ENCODE measurements at regions not wholly inside any gene's neighbourhood (a gene's known extent, or its start where the extent isn't known, plus 50 kb on each side); places are given as distances from the start of the nearest gene placed in this dataset.

- FAIRE-seq (no peak), DNase-seq (ENCODE audit: low spot score) (no peak), ATAC-seq (no peak)
- in situ Hi-C loops (cut with HindIII; ENCODE audit: extremely low pct_ligation_motif_present, low pct_unique_long_range_greater_than_20kb) (no loop called here), intact Hi-C loops (cut with micrococcal nuclease; ENCODE audit: unreplicated experiment) (no loop called here)
- Histone ChIP-seq H3K9me3 (ENCODE audit: low read length) (no peaks in the 10 kb centered on the region), H3K4me2 (ENCODE audit: low read depth, low read length) (no peak overlapping the region), H3K4me3 (replicated peaks in 1 of 3; ENCODE audit: insufficient read depth in 1 of 3, low read depth in 2 of 3, low read length in 3 of 3) (no peak overlapping the region), H3K79me2 (ENCODE audit: insufficient read depth, low read length) (no peaks in the 10 kb centered on the region), H2AFZ (ENCODE audit: low read length) (no peak overlapping the region), H4K20me1 (ENCODE audit: insufficient read depth, low read length) (no peaks in the 10 kb centered on the region), H3K9ac (ENCODE audit: insufficient read depth, low read depth, low read length) (no peak overlapping the region), H3K4me1 (ENCODE audit: insufficient read depth, low read length) (no peaks in the 10 kb centered on the region), H3K36me3 (replicated peaks in 1 of 2; ENCODE audit: control insufficient read depth in 1 of 2, insufficient read depth in 2 of 2, low read length in 2 of 2) (no peaks in the 10 kb centered on the region), H3K27me3 (ENCODE audit: control insufficient read depth in 1 of 2, insufficient read depth in 2 of 2, low read length in 2 of 2) (no peaks in the 10 kb centered on the region), H3K27ac (ENCODE audit: extremely low read length, insufficient read depth, low read length) (no peak overlapping the region)
- ChIA-PET CTCF (ENCODE audit: low intra/inter-chr PET ratio, low total read pairs) (no interaction called here), POLR2A (no interaction called here)
- BruUV-seq (replicated peaks) = no TSS peak
- 0% methylated on average over 1 of the region's 1 CpG for WGBS (ENCODE audit: low lambda C conversion rate)
- TF ChIP-seq CREM (IDR thresholded peaks at IDR 0.05) (no peak), CREM (CRISPR knock-in tag; IDR thresholded peaks at IDR 0.05) (no peak), ERF (CRISPR knock-in tag; IDR thresholded peaks at IDR 0.05) (no peak), HBP1 (CRISPR knock-in tag; IDR thresholded peaks at IDR 0.05; ENCODE audit: low read depth) (no peak), ZZZ3 (CRISPR knock-in tag; IDR thresholded peaks at IDR 0.05; ENCODE audit: borderline replicate concordance) (no peak), ZNF329 (CRISPR knock-in tag; IDR thresholded peaks at IDR 0.05; ENCODE audit: low read depth) (no peak), ETS1 (CRISPR knock-in tag; IDR thresholded peaks at IDR 0.05) (no peak), SALL1 (CRISPR knock-in tag; IDR thresholded peaks at IDR 0.05) (no peak), ZNF567 (CRISPR knock-in tag; IDR thresholded peaks at IDR 0.05; ENCODE audit: borderline replicate concordance) (no peak), ZNF414 (CRISPR knock-in tag; IDR thresholded peaks at IDR 0.05) (no peak), PBX2 (CRISPR knock-in tag; IDR thresholded peaks at IDR 0.05) (no peak), RCOR2 (CRISPR knock-in tag; IDR thresholded peaks at IDR 0.05) (no peak), ESRRA (CRISPR knock-in tag; IDR thresholded peaks at IDR 0.05; ENCODE audit: low read depth) (no peak), PAX8 (CRISPR knock-in tag; IDR thresholded peaks at IDR 0.05; ENCODE audit: borderline replicate concordance) (no peak)
Measured at GRCh38 chr6:95142661-95143335, 434.5 kb upstream of the MANEA start.
